ENCODE measurements at regions not wholly inside any gene's neighbourhood (a gene's known extent, or its start where the extent isn't known, plus 50 kb on each side); places are given as distances from the start of the nearest gene placed in this dataset.

GRCh38 chr4:84085986-84086385 lies 413.1 kb downstream of the NKX6-1 start:
- TF ChIP-seq EZH2 (IDR thresholded peaks at IDR 0.05; ENCODE audit: insufficient read depth, poor library complexity, severe bottlenecking) (no peak), EZH2phosphoT487 (IDR thresholded peaks at IDR 0.05; ENCODE audit: insufficient read depth, low read depth) (no peak)
